GM10266 (cell line): ENCODE measurements at regions not wholly inside any gene's neighbourhood (a gene's known extent, or its start where the extent isn't known, plus 50 kb on each side); places are given as distances from the start of the nearest gene placed in this dataset.

ENCODE experiments used
- DNase-seq: peaks from one replicate; pipeline ENCODE4 v3.0.0; 2012; ENCODE audit errors: extremely low spot score
- TF ChIP-seq, protein P1 (sequence below): IDR thresholded peaks from 2 replicates; pipeline ENCODE4 v1.5.1; 2012; ENCODE audit warnings: mild to moderate bottlenecking, low read depth; ENCODE audit not compliant: control insufficient read depth, insufficient read depth; ENCODE audit errors: missing control alignments

DNA sequence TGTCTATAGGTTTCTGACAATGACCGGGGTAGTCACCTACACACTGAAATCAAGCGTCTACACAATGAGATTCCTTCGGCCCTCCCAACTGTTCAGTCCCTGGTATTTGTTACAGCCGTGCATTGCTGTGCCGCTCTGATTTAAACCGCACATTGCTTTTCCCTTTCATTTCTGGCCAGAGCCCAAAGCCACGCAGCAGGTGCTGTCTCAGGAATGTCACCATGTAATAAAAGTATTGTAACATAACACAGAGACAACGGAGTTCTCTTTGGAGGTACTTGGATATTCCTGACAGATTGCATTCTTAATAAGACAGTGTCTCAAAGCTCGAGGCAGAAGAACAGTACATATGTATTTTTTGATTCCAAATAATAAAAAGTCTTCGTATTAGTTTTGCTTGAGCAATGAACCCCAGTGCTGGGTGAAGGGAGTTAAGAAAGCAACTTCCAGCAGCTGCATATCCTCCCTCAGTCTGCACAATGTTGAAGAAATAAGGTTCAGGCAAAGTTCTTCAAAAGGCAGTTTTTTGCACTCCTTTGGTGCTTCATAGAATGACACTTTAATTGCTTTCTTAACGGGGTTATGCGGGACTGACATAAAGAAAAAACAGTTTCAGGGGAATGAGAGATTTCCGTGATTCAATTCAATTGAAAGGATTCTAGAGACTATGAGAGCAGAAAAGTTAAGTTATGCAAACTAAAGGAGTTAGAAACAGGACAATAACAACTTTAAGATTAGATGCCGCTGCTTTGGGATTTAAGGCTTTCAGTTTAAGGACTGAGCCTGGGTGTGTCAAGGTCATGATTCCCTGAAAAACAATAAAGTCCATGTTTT, 288.7 kb upstream of the FLRT2 start:
- no peak for DNase-seq
- TF ChIP-seq, protein P1, sequence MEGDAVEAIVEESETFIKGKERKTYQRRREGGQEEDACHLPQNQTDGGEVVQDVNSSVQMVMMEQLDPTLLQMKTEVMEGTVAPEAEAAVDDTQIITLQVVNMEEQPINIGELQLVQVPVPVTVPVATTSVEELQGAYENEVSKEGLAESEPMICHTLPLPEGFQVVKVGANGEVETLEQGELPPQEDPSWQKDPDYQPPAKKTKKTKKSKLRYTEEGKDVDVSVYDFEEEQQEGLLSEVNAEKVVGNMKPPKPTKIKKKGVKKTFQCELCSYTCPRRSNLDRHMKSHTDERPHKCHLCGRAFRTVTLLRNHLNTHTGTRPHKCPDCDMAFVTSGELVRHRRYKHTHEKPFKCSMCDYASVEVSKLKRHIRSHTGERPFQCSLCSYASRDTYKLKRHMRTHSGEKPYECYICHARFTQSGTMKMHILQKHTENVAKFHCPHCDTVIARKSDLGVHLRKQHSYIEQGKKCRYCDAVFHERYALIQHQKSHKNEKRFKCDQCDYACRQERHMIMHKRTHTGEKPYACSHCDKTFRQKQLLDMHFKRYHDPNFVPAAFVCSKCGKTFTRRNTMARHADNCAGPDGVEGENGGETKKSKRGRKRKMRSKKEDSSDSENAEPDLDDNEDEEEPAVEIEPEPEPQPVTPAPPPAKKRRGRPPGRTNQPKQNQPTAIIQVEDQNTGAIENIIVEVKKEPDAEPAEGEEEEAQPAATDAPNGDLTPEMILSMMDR = no peak

DNA sequence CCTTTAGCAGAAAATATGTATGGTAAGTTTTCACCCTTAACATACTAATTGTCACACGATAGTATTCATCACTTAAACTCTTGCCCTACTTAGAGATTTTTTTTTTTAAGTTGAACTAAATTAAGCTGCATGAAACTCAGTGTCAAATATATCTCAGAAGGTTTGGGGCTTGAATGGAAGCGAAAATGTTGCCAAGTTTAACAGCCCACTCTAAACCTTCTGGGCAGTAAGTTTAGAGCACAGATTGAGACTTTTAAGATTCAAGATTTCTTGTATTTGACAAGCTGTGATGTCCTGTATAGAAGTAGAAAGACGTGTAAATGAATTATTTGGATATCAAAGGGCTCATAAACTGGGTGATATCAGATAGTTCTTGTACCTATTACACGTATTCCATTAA, 287.3 kb upstream of the FLRT2 start:
- TF ChIP-seq, protein P1 = no peak
- DNase-seq = no peak

DNA sequence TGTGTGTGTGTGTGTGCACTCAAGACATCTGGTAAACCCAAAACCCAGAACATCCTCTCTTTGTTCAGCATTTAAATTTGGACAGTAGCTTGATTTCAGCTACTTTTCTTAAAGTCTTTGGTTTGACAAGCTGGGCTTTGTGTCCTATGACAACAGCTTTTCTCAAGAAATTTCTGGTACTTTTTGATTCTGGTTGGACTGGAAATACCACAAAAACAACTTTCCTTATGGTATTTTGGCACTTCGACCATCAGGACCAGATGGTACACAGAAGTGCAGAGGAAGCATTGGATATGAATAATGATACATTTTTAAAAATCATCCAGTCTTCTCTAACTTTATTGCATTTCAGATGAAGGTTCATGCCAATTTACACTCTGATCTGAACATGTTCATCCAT, 286.6 kb upstream of the FLRT2 start:
- TF ChIP-seq, protein P1 = no peak
- DNase-seq = no peak

DNA sequence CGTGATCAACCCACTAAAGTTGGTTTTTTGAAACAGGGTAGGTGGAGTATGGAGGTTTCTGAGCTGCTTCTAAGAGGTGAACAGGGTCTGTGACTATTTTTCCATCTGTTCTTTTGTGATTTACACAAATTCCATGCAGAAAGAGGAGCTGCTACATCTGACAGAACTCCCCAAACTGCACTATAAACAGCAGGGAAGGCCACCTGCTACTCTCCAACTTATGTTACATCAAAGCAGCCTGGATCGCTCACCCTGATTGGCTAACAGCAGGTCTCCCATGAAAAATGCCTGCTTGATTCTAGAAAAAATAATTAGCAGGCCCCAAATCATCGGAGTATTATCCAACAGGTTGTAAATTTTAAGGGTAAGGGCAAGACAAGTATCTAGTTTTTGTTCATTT, 282.9 kb upstream of the FLRT2 start:
- TF ChIP-seq, protein P1 = no peak

DNA sequence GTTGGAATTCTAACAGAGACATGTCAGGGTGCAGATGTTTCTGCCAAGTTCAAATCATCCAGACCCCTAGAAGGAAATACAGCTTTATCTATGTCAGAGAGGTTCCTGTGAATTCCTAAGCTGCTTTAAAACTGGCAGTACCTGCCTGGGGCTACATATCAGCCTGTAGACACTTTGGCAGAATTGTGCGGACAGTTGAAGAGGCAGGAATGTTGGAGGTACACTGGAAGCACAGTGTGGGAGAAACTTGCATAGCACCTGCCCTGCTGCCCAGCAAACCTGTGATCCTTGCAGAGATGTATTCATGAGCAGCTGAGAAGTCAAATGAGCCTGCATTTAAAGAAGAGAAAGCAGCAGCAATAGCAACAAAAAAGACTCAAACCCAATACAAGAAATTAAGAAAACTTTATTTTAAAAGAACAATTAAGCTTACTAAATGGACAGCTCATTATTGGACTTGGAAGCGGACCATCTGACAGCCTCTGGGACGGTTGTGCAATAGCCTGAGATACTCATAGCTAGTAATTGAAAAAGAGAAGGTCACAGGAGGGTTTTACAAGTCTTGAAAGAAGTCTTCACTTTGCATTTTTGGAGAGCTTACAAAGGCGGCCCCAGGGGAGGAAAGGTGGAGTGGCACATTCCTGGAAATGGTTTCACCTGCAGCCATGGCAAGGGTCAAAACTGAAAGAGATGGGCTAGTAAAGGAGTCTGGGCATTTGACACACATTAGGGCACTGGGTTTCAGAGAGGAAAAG, 280.9 kb upstream of the FLRT2 start:
- DNase-seq = no peak
- TF ChIP-seq, protein P1 = no peak

More for the DNA sequence above, 282.9 kb upstream of the FLRT2 start:
- no peak for DNase-seq

DNA sequence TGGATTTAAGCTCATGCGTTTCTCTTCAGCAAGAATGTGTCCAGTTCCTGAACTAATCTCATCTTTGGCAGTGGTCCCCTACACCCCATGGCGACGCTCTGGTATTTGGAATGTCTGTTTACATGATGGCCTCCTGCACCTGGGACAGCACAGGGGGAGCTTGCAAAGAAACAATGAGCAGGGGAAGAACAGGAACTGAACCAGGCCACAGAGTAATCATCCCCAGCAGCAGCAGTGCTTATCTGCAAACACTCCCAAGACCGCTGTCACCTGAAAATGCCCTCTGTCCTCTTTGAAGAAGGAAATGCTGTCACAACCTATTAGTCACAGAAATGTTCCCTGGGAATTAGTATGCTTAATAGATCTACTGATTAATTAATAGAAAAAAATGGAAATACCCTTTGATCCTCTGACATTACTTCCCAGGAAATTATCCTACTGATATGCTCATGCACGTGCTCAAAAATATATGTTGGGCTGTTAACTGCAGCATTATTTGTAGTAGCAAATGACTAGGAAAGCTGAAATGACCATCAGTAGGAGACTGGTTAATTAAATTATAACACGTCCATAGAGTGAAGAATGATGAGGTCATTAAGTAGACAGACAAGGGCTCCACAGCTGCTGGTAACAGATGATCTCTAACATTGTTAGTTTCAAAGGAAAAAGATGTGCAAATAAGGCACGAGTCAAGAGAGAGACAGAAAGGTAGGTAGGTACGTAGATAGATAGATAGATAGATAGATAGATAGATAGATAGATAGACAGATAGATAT, 279.3 kb upstream of the FLRT2 start:
- DNase-seq = no peak
- TF ChIP-seq, protein P1 = no peak
